Osteocyte (in vitro differentiated cells): ENCODE measurements at regions not wholly inside any gene's neighbourhood (a gene's known extent, or its start where the extent isn't known, plus 50 kb on each side); places are given as distances from the start of the nearest gene placed in this dataset.

Experiments
- DNase-seq: peaks from one replicate; pipeline ENCODE4 v3.0.0; 2021; ENCODE audit warnings: mixed read lengths; ENCODE audit not compliant: unreplicated experiment; ENCODE audit errors: extremely low spot score
- H3K27ac Mint-ChIP-seq: one replicate; pipeline ENCODE4 v1.8.0; 2021; ENCODE audit warnings: mild to moderate bottlenecking, mixed read lengths; ENCODE audit not compliant: unreplicated experiment
- H3K27me3 Mint-ChIP-seq: one replicate; pipeline ENCODE4 v1.8.0; 2021; ENCODE audit warnings: mixed read lengths; ENCODE audit not compliant: unreplicated experiment
- H3K36me3 Mint-ChIP-seq: one replicate; pipeline ENCODE4 v1.8.0; 2021; ENCODE audit warnings: mixed read lengths; ENCODE audit not compliant: unreplicated experiment
- H3K4me1 Mint-ChIP-seq: one replicate; pipeline ENCODE4 v1.8.0; 2021; ENCODE audit warnings: mixed read lengths; ENCODE audit not compliant: unreplicated experiment
- H3K4me3 Mint-ChIP-seq: one replicate; pipeline ENCODE4 v1.8.0; 2021; ENCODE audit warnings: mild to moderate bottlenecking, moderate library complexity, mixed read lengths; ENCODE audit not compliant: unreplicated experiment
- H3K9me3 Mint-ChIP-seq: one replicate; pipeline ENCODE4 v1.8.0; 2021; ENCODE audit warnings: mixed read lengths; ENCODE audit not compliant: unreplicated experiment
- CTCF ChIP-seq: fragments of 200-600 bp; sonication (generic); IDR thresholded peaks from 2 replicates; pipeline ENCODE4 v1.5.0; 2021; ENCODE audit warnings: antibody characterized with exemption, mild to moderate bottlenecking, moderate library complexity

GRCh38 chr3:171986757-171987518 is 52.4 kb upstream of the FNDC3B start:
- Mint-ChIP-seq H3K27ac (no peak overlapping the region), H3K27me3 (no peaks in the 10 kb centered on the region)
- DNase-seq: no peak

More at GRCh38 chr3:171986757-171987518, 52.4 kb upstream of the FNDC3B start:
- Mint-ChIP-seq H3K4me3 (no peak overlapping the region), H3K4me1 (peaks cover 4% of the 10 kb centered on the region), H3K36me3 (no peaks in the 10 kb centered on the region), H3K9me3 (peaks cover 3% of the 10 kb centered on the region)
- TF ChIP-seq CTCF: no peak
